ENCODE measurements at regions not wholly inside any gene's neighbourhood (a gene's known extent, or its start where the extent isn't known, plus 50 kb on each side); places are given as distances from the start of the nearest gene placed in this dataset.

DNA sequence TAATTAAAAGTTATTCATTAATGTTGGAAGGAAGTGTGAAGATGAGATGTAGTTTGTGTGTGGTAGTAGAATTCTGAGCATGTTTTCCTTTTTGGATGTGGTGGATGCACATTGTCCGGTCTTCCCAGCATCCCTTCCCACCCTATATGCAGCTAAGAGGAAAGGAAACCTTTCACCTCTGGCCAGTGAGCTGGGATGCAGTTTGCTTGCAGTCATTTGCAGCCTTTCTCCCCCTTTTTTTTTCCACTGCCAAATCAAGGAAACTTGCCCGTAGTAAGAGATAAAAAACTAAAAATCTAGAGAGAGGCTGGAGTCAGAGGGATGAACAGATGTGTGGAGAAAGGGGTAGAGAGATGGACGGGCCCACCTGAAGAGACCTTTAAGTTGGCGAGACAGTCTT is 72.5 kb upstream of the SLC38A2 start:
- no peak for DNase-seq

DNA sequence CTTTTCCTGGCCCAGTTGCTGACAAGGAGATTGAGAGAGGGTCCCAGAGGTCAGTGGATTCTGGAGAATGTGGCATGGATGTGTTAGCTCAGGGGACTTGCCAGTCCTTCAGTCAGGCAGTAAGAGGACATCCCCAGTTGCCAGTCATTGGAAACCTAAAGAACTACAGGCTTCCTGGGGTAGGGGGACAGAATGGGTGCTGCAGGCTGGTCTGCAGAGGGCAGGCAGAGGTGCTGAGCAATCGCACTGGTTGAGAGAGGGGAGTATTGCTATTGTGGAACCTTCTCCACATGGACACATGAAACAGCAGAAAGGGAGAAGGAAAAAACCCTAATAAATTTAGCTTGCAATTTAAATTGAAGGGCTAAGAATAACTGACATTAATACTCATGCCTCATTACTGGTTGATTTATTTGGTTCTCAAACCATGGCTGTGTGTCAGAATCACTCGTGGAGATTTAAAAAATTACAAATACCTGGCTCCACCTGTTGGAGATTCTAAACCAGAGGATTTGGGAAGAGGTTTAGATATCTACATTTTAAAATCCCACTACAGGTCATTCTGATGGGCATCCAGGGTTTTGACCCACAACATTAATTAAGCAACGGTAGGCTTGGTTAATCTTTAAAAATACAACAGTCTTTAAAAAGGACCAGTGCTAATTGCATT is 71.2 kb upstream of the SLC38A2 start:
- DNase-seq: no peak

- no peak for DNase-seq
Measured at GRCh38 chr12:46442738-46443137, 70.2 kb upstream of the SLC38A2 start.

GRCh38 chr12:46442239-46442638 is 69.7 kb upstream of the SLC38A2 start:
- no peak for DNase-seq

DNA sequence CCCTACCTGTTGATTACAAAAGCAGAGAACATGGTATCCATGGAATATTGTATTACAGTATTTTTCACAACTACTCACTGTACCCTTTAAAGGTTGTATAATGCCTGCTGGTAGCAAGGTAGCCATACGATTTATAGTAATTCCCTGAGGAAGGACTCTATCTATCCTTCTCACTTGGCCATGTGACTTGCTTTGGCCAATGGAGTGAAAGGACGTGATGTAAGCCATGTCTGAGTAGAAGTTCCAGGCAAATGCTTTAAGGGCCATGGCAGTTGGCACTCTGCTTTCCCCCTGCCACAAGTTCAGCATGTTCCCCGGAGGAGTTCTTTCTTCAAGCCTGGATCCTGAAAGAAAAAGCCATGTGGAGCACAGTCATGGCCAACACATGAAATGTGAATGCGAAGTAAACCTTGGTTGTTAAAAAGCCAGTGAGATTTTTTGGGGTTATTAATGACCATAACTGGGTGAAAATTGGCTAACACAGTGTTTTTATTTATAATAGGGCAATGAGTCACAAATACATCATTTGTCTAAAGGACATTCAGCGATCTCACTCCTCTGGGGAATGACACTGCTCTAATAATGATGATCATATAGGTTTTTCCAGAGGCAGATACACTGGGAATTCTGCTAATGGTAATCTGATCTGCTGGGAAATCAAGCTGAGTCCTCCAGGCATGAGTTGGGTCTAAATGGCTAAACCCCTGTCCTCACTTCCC is 67.4 kb upstream of the SLC38A2 start:
- no peak for DNase-seq

DNA sequence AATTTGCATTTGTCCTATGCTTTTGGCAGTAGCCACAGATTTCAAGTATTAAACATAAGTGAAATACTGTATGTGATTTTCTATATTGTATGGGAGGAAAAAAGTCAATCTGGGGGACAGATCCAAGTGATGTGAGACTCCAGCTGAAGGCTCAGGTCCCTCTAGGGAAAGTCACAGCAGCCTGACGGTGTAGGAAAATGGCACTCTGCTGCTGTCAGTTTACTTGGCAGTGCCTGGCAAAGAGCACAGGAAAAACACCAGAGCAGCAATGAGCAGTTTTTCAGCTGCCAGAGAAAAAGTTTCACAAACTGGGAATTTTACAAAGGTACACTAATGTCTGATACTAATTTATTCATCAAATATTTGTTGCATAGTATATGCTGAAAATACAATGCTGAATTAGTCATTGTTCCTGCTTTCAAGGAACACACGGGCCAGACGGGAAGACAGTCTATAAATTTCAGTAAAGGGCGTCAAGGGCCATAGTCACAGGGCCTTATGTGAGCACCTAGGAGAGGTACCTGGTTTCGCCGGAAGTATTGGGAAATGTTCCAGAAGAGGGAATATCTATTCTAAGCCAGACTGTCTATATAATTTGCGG is 66.2 kb upstream of the SLC38A2 start:
- no peak for DNase-seq

DNA sequence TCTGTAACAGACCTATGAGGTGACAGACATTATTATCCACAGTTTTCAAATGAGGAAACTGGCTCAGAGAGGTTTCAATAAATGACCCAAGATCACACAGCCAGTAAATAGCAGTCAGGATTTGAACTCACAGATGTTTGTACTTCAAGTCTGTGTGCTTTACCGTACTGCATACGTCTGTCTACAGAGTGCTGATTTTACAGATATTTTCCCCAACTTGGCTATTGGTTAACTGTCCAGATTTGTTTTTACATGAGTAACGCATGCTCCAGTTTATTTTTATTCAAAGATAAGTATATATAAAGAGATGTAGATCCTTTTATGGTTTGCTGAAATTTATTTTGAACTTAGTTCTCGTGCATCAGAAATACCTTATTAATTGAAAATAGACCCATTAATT is 65.7 kb upstream of the SLC38A2 start:
- no peak for DNase-seq

- no peak for DNase-seq
Measured at GRCh38 chr12:46437469-46437868, 64.9 kb upstream of the SLC38A2 start.

DNA sequence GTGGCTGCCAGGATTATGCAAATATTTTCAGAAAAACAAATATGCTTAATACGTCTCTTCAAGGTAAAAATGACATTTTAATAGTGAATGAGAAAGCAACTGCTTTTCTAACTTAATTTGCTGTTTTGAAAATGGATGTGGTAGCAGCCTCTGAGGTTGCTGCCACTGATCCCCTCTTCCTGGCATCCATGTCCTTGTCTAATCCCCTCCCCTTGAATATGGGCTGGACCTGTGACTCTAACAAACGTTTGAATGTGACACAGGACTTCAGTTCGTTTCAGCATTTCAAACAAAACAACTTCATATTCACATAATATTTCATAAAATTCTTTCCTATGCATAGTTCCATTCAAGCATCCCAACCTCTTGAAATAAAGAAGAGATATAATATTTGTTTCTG is 64.2 kb upstream of the SLC38A2 start:
- DNase-seq: no peak

- DNase-seq: no peak
Measured at GRCh38 chr12:46435625-46436024, 63.1 kb upstream of the SLC38A2 start.

- no peak for DNase-seq
Measured at GRCh38 chr12:46435029-46435428, 62.5 kb upstream of the SLC38A2 start.

DNA sequence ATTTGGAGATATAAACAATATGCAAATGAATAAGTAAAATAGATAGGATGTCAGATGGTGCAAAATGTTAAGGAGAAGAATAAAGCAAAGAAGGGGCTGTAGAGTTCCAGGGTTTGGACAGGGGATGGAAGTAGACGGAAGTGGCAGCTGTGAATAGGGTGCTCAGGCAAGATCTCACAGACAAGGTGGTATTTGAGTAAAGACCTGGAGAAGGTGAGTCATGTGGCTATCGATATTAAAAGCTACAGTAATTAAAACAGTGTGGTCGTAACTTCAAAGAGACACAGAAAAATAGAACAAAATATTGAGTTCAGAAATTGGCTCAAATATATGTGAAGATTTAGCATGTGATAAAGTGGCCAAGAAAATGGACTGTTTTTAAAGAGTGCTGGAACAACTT is 61.3 kb upstream of the SLC38A2 start:
- DNase-seq: no peak

- DNase-seq: no peak
Measured at GRCh38 chr12:46432325-46432724, 59.8 kb upstream of the SLC38A2 start.

DNA sequence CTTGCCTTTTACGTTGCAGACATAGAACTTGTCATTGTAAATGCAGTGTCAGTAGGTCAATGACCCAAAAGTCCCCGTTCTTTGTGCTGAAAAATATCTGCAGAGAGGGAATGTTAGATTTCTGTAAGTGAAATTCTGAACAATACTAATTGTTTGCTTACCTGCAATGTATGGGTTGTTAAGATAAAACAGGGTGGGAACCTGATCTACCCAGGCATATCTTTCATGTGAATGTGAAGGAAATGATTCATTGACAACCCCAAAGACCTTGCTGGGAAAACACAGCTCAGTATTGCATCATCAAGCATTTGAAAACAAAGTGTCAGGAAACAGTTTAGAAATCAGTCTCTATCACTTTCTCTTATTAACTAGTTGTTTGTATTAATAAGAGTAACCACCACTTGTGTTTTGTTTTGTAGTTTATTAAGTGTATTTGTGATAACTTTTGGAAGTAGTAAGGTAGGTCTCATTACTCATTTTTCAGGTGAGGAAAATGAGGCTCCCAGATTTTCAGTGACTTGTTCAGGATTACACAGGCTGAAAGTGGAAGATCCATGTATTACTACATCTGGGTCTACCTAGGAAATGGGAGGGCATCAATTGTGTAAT is 57.9 kb upstream of the SLC38A2 start:
- DNase-seq: no peak

All from NCI-H446 (cell line).